ENCODE measurements at regions not wholly inside any gene's neighbourhood (a gene's known extent, or its start where the extent isn't known, plus 50 kb on each side); places are given as distances from the start of the nearest gene placed in this dataset.

GRCh38 chr2:78383576-78383975 lies 641.9 kb upstream of the REG3G start:
- ChIA-PET POLR2A (ENCODE audit: unreplicated experiment) (no interaction called here), CTCF (interaction anchor here (0.5 kb wide), 1 partner anchor 290 kb away, joined by 3 read pairs; no protein-coding TSS in a partner anchor)
- Histone ChIP-seq H4K20me1 (ENCODE audit: insufficient read depth) (no peaks in the 10 kb centered on the region), H3K27ac (no peak overlapping the region), H3K79me2 (ENCODE audit: low read depth) (peaks cover 2% of the 10 kb centered on the region; the same call in 1 of the 2 replicates), H3K9me3 (ENCODE audit: insufficient read depth, low read depth) (no peaks in the 10 kb centered on the region), H2AFZ (no peak overlapping the region), H3K36me3 (ENCODE audit: low read depth) (no peaks in the 10 kb centered on the region), H3K4me1 (replicated peaks; ENCODE audit: insufficient read depth) (no peaks in the 10 kb centered on the region), H3K27me3 (ENCODE audit: insufficient read depth, low read depth) (no peaks in the 10 kb centered on the region), H3K4me2 (no peak overlapping the region), H3K4me3 (no peak overlapping the region), H3K9me2 (ENCODE audit: insufficient read depth) (no peaks in the 10 kb centered on the region), H3F3A (ENCODE audit: insufficient read depth, low read depth) (no peaks in the 10 kb centered on the region)
- DNase-seq: no peak
- intact Hi-C loops (cut with micrococcal nuclease; ENCODE audit: unreplicated experiment): no loop called here
- no TSS peak for BruUV-seq (replicated peaks)
- no peak for TF ChIP-seq CTCF (conservative IDR thresholded peaks at IDR 0.05)
- TF ChIP-seq EZH2 (IDR thresholded peaks at IDR 0.05; ENCODE audit: low read depth): no peak

GRCh38 chr2:78397198-78397597 lies 628.3 kb upstream of the REG3G start:
- ChIA-PET CTCF (no interaction called here), POLR2A (ENCODE audit: unreplicated experiment) (no interaction called here)
- intact Hi-C loops (cut with micrococcal nuclease; ENCODE audit: unreplicated experiment): no loop called here
- no peak for DNase-seq
- Histone ChIP-seq H3F3A (ENCODE audit: insufficient read depth, low read depth) (no peaks in the 10 kb centered on the region), H2AFZ (no peak overlapping the region), H3K27me3 (ENCODE audit: insufficient read depth, low read depth) (no peaks in the 10 kb centered on the region), H4K20me1 (ENCODE audit: insufficient read depth) (no peaks in the 10 kb centered on the region), H3K9me3 (ENCODE audit: insufficient read depth, low read depth) (no peaks in the 10 kb centered on the region), H3K4me2 (no peak overlapping the region), H3K27ac (no peak overlapping the region), H3K9me2 (ENCODE audit: insufficient read depth) (no peaks in the 10 kb centered on the region), H3K4me3 (no peak overlapping the region), H3K4me1 (replicated peaks; ENCODE audit: insufficient read depth) (no peaks in the 10 kb centered on the region), H3K79me2 (ENCODE audit: low read depth) (peaks cover 34% of the 10 kb centered on the region), H3K36me3 (ENCODE audit: low read depth) (no peaks in the 10 kb centered on the region)
- no peak for TF ChIP-seq EZH2 (IDR thresholded peaks at IDR 0.05; ENCODE audit: low read depth)
- TF ChIP-seq CTCF (conservative IDR thresholded peaks at IDR 0.05): no peak
- BruUV-seq (replicated peaks): no TSS peak

GRCh38 chr2:78407960-78408794 lies 617.3 kb upstream of the REG3G start:
- H4K20me1 ChIP-seq (ENCODE audit: insufficient read depth): no peaks in the 10 kb centered on the region; the same call in 1 of the 2 replicates
- no peaks in the 10 kb centered on the region for H3K36me3 ChIP-seq (ENCODE audit: low read depth)
- no peak overlapping the region for H3K4me2 ChIP-seq
- TF ChIP-seq CTCF (conservative IDR thresholded peaks at IDR 0.05) (no peak), EZH2 (IDR thresholded peaks at IDR 0.05; ENCODE audit: low read depth) (no peak)
- H3K27me3 ChIP-seq (ENCODE audit: insufficient read depth, low read depth): no peaks in the 10 kb centered on the region
- no peak for DNase-seq
- H3K9me2 ChIP-seq (ENCODE audit: insufficient read depth): peaks cover 4% of the 10 kb centered on the region; the same call in 1 of the 2 replicates
- intact Hi-C loops (cut with micrococcal nuclease; ENCODE audit: unreplicated experiment): no loop called here
- H3K79me2 ChIP-seq (ENCODE audit: low read depth): peaks cover 23% of the 10 kb centered on the region; the same call in 1 of the 2 replicates
- H3K4me1 ChIP-seq (replicated peaks; ENCODE audit: insufficient read depth): no peaks in the 10 kb centered on the region
- no peaks in the 10 kb centered on the region for H3K9me3 ChIP-seq (ENCODE audit: insufficient read depth, low read depth)
- no peak overlapping the region for H3K4me3 ChIP-seq
- no peak overlapping the region for H2AFZ ChIP-seq
- BruUV-seq (replicated peaks): no TSS peak
- ChIA-PET CTCF (no interaction called here), POLR2A (ENCODE audit: unreplicated experiment) (no interaction called here)
- H3K27ac ChIP-seq: no peak overlapping the region
- no peaks in the 10 kb centered on the region for H3F3A ChIP-seq (ENCODE audit: insufficient read depth, low read depth)

Data from PC-9 (cell line).